Cardiac fibroblast (primary cell): ENCODE measurements at regions not wholly inside any gene's neighbourhood (a gene's known extent, or its start where the extent isn't known, plus 50 kb on each side); places are given as distances from the start of the nearest gene placed in this dataset.

Experiments
- DNase-seq, 2 donors: peaks; one replicate each; pipeline versions ENCODE4 v3.0.0 to v3.0.0-alpha.2; 2010; ENCODE audit warnings: low read depth in 2 of 2
- H3K4me3 ChIP-seq, 2 donors: replicated peaks in 1 of 2; 1 replicate in 1 of 2; 2 replicates in 1 of 2; pipeline ENCODE4 v1.5.1; 2011; ENCODE audit warnings: low read depth in 2 of 2, low read length in 2 of 2, mild to moderate bottlenecking in 2 of 2, moderate library complexity in 1 of 2
- CTCF ChIP-seq: IDR thresholded peaks from one replicate; pipeline ENCODE4 v1.5.1; 2011; ENCODE audit warnings: low read depth, mild to moderate bottlenecking, low read length, inconsistent platforms

GRCh38 chr4:23567338-23567737, 322.5 kb downstream of the PPARGC1A start:
- no peak overlapping the region for H3K4me3 ChIP-seq
- DNase-seq, result no peak
- TF ChIP-seq CTCF, result no peak

- no peak for DNase-seq
- TF ChIP-seq CTCF, result no peak
- H3K4me3 ChIP-seq, result no peak overlapping the region
Measured at GRCh38 chr4:23560748-23561147, 329.1 kb downstream of the PPARGC1A start.

GRCh38 chr4:23558101-23558500, 331.7 kb downstream of the PPARGC1A start:
- TF ChIP-seq CTCF, result no peak
- H3K4me3 ChIP-seq, result no peak overlapping the region
- DNase-seq, result no peak

GRCh38 chr4:23547601-23548000, 342.2 kb downstream of the PPARGC1A start:
- DNase-seq, result no peak
- H3K4me3 ChIP-seq, result no peak overlapping the region
- TF ChIP-seq CTCF, result no peak

- TF ChIP-seq CTCF, result no peak
- no peak for DNase-seq
- no peak overlapping the region for H3K4me3 ChIP-seq
Measured at GRCh38 chr4:23547096-23547495, 342.8 kb downstream of the PPARGC1A start.

- H3K4me3 ChIP-seq, result no peak overlapping the region
- no peak for TF ChIP-seq CTCF
- no peak for DNase-seq
Measured at GRCh38 chr4:23539969-23540569, 349.8 kb downstream of the PPARGC1A start.

- no peak overlapping the region for H3K4me3 ChIP-seq
- TF ChIP-seq CTCF, result no peak
- DNase-seq, result no peak
Measured at GRCh38 chr4:23533859-23534258, 356.0 kb downstream of the PPARGC1A start.
